ENCODE measurements at regions not wholly inside any gene's neighbourhood (a gene's known extent, or its start where the extent isn't known, plus 50 kb on each side); places are given as distances from the start of the nearest gene placed in this dataset.

GRCh38 chr4:130056286-130056685 is 960.3 kb downstream of the C4orf33 start:
- DNase-seq (ENCODE audit: low spot score), result no peak
- TF ChIP-seq, protein P1, sequence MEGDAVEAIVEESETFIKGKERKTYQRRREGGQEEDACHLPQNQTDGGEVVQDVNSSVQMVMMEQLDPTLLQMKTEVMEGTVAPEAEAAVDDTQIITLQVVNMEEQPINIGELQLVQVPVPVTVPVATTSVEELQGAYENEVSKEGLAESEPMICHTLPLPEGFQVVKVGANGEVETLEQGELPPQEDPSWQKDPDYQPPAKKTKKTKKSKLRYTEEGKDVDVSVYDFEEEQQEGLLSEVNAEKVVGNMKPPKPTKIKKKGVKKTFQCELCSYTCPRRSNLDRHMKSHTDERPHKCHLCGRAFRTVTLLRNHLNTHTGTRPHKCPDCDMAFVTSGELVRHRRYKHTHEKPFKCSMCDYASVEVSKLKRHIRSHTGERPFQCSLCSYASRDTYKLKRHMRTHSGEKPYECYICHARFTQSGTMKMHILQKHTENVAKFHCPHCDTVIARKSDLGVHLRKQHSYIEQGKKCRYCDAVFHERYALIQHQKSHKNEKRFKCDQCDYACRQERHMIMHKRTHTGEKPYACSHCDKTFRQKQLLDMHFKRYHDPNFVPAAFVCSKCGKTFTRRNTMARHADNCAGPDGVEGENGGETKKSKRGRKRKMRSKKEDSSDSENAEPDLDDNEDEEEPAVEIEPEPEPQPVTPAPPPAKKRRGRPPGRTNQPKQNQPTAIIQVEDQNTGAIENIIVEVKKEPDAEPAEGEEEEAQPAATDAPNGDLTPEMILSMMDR (IDR thresholded peaks at IDR 0.05; ENCODE audit: extremely low read depth, missing control alignments), result no peak

- no peak for DNase-seq (ENCODE audit: low spot score)
- TF ChIP-seq, protein P1 (IDR thresholded peaks at IDR 0.05; ENCODE audit: extremely low read depth, missing control alignments), result no peak
These were observed 968.5 kb downstream of the C4orf33 start for GRCh38 chr4:130064471-130064870.

DNA sequence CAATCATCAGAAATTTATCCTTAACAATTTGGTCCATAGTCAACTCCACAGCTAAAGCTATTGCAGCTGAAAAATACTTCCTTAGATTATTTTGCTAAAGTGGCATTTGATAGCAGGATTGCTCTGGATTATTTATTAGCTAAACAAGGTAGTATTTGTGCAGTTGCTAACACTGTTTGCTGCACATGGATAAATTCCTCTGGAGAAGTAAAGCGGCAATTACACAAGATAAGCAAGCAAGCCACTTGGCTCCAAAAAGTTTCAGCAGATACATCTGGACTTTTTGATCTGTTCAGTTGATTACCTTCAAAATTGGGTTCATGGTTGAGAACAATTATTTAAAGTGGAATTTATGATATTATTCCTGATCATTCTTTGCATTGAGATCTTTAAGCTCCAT is 971.5 kb downstream of the C4orf33 start:
- TF ChIP-seq, protein P1 (IDR thresholded peaks at IDR 0.05; ENCODE audit: extremely low read depth, missing control alignments), result no peak
- DNase-seq (ENCODE audit: low spot score), result no peak

GRCh38 chr4:130068072-130068471 is 972.1 kb downstream of the C4orf33 start:
- DNase-seq (ENCODE audit: low spot score), result no peak
- TF ChIP-seq, protein P1 (IDR thresholded peaks at IDR 0.05; ENCODE audit: extremely low read depth, missing control alignments), result no peak

DNA sequence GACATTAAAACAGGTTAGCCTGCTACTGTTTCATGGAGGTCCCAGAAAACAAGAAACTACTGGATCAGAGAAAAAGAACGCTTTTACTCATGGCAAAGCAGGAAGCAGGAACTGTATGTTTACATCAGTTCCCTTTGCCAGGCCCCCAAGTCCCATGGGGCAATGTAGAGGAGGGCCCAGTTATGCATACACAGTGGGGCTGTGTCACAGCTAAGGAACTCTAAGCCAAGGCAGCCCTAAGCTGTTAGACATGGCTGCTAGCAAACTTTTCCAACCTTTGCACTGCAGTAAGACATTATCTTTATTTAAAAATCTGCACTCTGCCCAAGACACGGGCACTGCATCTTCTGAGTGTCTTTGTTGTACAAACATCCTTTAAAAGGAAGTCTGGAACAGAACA is 975.8 kb downstream of the C4orf33 start:
- DNase-seq (ENCODE audit: low spot score), result no peak
- TF ChIP-seq, protein P1 (IDR thresholded peaks at IDR 0.05; ENCODE audit: extremely low read depth, missing control alignments), result no peak

DNA sequence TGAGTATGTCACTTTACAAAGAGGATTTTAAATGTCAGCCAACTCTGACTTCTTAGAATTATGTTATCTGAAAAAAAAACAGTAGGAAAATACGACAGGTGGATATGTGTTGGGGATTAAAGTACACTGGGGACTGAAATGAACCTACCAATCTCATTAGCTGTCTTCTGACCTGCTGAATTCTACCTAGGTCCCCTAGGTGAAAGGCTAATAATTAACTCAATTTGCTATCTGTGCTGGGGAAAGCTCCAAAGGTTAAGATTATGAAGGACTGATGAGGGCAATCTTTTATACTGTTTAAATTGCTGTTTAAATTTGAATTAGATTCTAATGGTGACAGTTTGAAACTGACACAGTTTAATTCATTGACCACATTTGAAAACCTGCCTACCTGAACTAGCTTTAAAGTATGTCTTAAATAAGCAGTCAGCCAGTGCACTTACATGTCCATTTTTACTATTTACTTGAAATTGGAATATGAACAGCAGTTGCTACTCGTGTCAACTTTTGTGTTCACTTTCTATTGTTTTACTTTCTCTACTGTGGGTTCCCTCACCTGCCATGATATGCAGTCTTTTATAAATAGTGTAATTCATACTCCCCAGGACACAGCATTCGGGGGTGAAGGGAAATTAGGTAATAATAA is 977.3 kb downstream of the C4orf33 start:
- TF ChIP-seq, protein P1 (IDR thresholded peaks at IDR 0.05; ENCODE audit: extremely low read depth, missing control alignments), result no peak
- no peak for DNase-seq (ENCODE audit: low spot score)

- TF ChIP-seq, protein P1 (IDR thresholded peaks at IDR 0.05; ENCODE audit: extremely low read depth, missing control alignments), result no peak
- no peak for DNase-seq (ENCODE audit: low spot score)
These were observed 978.1 kb downstream of the C4orf33 start for GRCh38 chr4:130074096-130074495.

Measured in GM20000 (cell line).